Hematopoietic multipotent progenitor cell (in vitro differentiated cells): ENCODE measurements at regions not wholly inside any gene's neighbourhood (a gene's known extent, or its start where the extent isn't known, plus 50 kb on each side); places are given as distances from the start of the nearest gene placed in this dataset.

Experiments
- DNase-seq, 3 donors: peaks; one replicate each; pipeline ENCODE4 v3.0.0-alpha.2; 2011 to 2015; ENCODE audit warnings: low read depth in 2 of 3, low spot score in 2 of 3

- DNase-seq: no peak
Measured at GRCh38 chr12:14249368-14249767, 116.1 kb upstream of the ATF7IP start.

GRCh38 chr12:14252697-14253096, 112.8 kb upstream of the ATF7IP start:
- no peak for DNase-seq

GRCh38 chr12:14253496-14253895, 112.0 kb upstream of the ATF7IP start:
- DNase-seq: no peak

DNA sequence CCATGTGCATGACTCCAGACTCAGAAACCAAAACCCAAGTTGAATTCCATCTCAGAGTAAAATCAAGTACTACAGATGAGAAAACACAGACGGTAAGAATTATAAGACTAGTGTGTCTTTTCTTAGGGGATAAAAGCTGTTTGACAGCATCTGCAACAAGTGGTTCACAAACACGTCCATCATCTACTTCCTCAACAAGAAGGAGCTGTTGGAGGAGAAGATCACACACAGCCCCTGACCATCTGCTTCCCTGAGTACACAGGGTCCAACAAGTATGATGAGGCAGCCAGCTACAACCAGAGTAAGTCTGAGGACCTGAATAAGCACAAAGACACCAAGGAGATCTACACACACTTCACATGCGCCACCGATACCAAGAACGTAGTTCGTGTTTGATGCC, 110.7 kb upstream of the ATF7IP start:
- peak in 1 of 3 donors; percentile 36 for DNase-seq

DNA sequence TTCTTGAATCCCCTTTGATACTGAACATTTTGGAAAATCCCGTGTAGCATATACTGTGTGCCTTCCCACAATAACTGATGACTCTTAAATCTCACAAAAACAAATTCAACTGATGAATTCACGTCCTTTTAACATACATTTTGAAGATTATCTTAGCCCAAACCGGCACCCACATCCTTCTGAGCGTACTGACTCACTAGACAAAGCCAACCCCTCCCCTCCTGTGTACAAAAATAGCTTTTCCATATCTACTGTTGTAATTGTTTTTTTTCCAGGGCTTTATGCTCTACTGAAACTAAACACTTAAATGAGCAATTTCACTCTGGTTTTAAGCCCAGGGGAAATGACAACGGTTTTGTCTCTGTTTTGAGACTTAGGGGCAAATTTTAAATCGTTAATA, 109.4 kb upstream of the ATF7IP start:
- peak in 2 of 3 donors; percentile 60 to 72 for DNase-seq

- DNase-seq: peak; percentile 56 to 93 (median 83)
Measured at GRCh38 chr12:14256555-14257169, 108.8 kb upstream of the ATF7IP start.

GRCh38 chr12:14257303-14257733, 108.2 kb upstream of the ATF7IP start:
- no peak for DNase-seq

DNA sequence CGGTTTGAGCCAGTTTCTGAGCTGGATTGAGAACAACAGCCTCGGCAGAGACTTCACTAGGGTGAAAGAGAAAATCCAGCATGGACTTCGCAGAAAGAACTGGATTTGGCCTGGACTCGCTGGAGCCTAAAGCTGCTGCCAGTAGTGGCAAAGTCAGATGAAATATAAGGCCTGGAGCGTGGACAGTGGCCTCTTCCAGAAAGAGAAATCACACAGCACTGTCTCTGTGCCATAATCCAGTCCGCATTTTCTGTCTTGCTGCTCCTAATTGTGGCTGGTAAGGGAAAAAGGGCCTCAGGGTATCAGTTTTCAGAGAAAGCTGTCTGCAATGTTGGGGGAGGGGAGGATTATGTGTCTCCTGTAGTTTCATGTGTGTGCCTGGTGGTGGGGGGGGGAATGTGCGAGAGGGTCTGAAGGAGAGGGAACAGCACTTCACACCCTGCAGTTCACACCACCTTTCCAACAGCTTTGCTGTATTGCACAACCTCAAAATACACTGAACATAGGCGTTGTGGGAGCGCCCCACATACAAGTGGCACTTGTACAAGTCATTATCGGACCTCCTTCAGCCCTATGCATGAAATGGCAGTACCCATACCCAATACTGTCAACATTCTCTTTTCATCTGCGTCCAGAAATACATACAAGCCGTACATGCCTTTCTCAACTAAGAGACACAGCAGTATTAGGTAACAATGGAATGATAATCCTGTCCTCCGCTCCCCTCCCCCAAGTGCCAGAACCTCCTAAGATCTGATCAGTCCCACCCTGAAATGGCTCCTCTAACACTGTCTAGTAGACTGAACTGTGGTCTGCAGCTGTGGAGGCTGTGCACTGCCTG, 107.5 kb upstream of the ATF7IP start:
- peak; percentile 44 to 95 (median 90) for DNase-seq

- DNase-seq: no peak
Measured at GRCh38 chr12:14258575-14258940, 106.9 kb upstream of the ATF7IP start.

DNA sequence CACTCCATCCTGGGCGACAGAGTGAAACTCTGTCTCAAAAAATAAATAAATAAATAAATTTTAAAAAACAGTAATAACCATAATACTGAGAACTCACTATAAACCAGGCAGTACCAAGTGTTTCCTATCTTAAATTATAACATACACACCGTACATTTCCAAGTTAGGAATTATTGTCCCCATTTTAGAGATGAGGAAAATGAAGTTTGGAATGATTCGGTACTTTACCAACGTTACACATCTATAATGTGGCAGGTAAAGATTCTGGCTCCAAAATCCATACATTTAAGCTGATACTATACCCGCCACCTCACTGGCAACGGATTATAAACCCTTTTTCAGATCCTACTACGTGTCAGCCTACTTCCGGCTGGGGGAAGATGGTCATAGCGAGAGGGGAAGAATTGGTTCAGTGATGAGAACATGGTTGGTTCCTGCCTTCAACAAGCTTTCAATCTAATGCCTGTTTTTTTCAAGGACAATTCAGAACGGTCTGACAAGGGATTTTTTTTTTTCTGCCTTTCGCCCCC, 105.9 kb upstream of the ATF7IP start:
- no peak for DNase-seq

- DNase-seq: peak in 2 of 3 donors; percentile 29 to 67
Measured at GRCh38 chr12:14260011-14260993, 105.2 kb upstream of the ATF7IP start.

DNA sequence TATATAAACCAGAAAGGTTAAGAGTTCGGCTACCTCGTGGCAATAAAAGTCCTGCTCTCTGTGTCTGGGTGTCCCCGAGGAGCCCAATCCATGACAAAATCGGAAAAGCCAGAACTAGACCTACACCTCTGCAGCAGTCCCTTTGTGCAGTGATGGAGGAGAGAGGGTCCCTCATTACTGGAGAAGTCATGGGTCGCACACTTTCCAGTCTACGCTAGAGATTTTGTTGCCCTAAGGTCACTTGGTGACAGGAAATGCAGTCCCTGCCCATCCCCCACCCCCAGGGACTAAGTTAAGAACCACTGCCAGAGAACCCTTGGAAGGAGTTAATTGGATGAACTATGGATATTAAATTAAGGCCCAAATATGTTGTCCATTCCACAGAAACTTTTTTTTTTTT, 104.4 kb upstream of the ATF7IP start:
- DNase-seq: no peak

GRCh38 chr12:14261861-14262260, 103.6 kb upstream of the ATF7IP start:
- DNase-seq: no peak

- DNase-seq: no peak
Measured at GRCh38 chr12:14262771-14263511, 102.5 kb upstream of the ATF7IP start.

DNA sequence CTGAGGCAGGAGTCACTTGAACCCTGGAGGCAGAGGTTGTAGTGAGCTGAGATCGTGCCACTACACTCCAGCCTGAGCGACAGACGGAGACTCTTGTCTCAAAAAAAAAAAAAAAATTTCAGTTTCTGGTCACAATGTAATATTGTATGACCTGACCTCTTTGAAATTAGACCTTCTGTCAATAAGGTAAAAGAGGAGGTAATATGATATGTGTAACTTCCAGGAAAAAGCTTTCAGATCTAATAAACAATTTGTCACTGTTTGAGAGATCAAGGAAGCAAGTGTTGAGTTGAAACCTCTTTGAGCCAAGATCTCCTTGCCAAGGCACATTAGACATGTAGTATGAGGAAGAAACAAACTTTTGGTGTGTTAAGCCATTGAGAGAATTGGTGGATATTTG, 101.7 kb upstream of the ATF7IP start:
- DNase-seq: no peak

GRCh38 chr12:14264316-14264715, 101.2 kb upstream of the ATF7IP start:
- no peak for DNase-seq

DNA sequence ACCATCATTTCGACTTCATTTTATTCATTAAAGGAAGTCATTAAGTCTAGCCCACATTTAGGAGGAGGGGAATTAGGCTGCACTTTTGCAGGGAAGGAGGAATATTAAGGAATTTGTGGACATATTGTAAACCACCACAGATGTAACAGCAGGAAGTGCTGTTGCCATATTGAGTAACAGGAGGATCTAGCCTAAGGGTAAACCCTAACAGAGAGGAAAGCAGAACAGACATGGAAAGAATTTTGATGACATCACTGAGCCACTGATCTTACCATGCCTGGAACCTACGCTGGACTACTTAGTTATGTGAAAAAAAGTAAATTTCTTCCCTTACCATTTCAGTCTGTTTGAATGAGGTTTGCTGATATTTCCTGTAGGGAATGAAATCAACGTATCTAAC, 100.7 kb upstream of the ATF7IP start:
- no peak for DNase-seq

DNA sequence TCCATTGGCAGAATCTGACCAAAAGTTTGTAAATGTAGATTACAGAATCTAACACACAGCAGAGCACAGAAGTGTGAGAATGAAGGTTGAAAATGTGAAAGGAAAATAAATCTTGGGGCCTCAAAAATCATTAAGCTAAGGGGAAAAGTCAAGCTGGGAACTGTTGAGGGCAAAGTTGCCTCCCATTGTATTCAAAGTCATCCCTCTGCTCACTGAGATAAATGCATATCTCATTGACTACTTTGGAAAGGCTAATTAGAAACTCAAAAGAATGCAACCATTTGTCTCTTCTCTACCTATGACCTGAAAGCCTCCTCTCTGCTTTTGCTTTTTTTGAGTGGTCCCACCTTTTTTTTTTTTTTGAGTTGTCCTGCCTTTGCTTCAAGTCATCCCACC, 97.4 kb upstream of the ATF7IP start:
- no peak for DNase-seq

DNA sequence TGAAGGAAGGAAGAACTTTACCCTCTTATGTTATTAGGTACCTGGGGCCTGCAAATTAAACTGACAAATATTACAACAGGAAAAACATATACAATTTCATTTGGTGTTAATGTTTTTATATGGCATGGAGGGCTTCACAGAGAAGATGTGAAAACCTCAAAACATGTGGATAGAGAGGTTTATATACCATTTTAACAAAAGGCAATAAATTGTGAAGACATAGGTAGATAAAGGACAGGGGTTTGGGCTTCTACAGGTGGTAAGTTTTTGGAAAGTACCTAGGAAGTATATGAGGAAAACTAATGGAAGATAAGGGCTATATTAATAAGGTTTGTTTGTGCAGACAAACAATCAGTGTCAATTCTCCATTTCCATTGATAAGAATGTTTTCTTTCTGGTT, 95.1 kb upstream of the ATF7IP start:
- DNase-seq: no peak
